Epithelial cell of esophagus (primary cell): ENCODE measurements at regions not wholly inside any gene's neighbourhood (a gene's known extent, or its start where the extent isn't known, plus 50 kb on each side); places are given as distances from the start of the nearest gene placed in this dataset.
A peak's percentile ranks its signal among the peaks of the same experiment; 100 is the strongest.

Source experiments
- DNase-seq: peaks from one replicate; pipeline ENCODE4 v3.0.0; 2010; ENCODE audit warnings: low read depth
- H3K4me3 ChIP-seq: 2 replicates; pipeline ENCODE4 v1.5.1; 2011; ENCODE audit warnings: mild to moderate bottlenecking, low read length, control low read depth
- TF ChIP-seq, protein P1 (sequence below): IDR thresholded peaks from 2 replicates; pipeline ENCODE4 v1.5.1; 2011; ENCODE audit warnings: low read depth, mild to moderate bottlenecking, low read length, control low read depth, inconsistent platforms; ENCODE audit not compliant: insufficient read depth; ENCODE audit errors: missing control alignments

- H3K4me3 ChIP-seq: no peak overlapping the region
- no peak for DNase-seq
These were observed 378.0 kb downstream of the ANXA1 start for GRCh38 chr9:73529666-73530065.

DNA sequence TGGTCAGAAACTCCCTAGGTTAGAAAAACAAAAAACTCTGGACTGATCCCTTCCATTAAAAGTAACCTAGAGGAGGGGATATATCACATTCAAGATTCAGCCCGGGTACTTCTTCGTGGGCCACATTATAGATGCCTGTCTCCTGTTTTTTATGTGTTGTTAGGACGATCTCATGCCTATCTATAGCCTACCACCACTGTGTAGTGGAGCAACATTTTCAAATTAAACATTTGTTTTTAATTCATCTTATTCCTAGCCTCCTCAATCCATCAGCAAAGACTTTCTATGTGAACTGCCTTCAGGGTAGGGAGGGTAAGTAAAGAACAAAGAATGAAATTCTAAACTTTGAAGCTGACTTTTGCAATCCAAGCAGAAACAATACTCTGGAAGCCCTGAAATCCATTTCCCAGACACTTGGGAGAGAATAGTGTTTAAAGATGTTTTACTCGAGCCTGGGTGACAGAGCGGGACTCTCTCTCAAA is 379.4 kb downstream of the ANXA1 start:
- DNase-seq: no peak
- TF ChIP-seq, protein P1, sequence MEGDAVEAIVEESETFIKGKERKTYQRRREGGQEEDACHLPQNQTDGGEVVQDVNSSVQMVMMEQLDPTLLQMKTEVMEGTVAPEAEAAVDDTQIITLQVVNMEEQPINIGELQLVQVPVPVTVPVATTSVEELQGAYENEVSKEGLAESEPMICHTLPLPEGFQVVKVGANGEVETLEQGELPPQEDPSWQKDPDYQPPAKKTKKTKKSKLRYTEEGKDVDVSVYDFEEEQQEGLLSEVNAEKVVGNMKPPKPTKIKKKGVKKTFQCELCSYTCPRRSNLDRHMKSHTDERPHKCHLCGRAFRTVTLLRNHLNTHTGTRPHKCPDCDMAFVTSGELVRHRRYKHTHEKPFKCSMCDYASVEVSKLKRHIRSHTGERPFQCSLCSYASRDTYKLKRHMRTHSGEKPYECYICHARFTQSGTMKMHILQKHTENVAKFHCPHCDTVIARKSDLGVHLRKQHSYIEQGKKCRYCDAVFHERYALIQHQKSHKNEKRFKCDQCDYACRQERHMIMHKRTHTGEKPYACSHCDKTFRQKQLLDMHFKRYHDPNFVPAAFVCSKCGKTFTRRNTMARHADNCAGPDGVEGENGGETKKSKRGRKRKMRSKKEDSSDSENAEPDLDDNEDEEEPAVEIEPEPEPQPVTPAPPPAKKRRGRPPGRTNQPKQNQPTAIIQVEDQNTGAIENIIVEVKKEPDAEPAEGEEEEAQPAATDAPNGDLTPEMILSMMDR: no peak
- no peak overlapping the region for H3K4me3 ChIP-seq

More at GRCh38 chr9:73529666-73530065, 378.0 kb downstream of the ANXA1 start:
- TF ChIP-seq, protein P1: no peak

DNA sequence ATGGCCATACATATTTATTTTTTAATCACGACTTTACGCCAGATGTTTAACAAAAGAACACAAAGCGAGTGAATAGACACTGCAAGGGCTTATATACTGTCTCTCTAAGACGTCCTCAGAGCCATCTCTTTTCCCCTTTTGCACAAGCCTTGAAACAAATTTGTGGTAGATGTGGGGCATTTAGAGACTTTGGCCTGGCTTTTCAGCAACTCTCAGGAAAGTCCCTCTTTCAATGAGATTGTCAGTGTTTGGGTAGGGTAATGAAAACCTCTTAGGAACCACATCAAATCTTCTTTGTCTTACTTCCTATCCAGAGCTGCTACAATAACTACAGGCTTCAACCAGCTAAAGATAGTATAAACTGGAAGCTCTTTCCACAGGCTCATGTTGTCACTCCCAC is 380.0 kb downstream of the ANXA1 start:
- H3K4me3 ChIP-seq: no peak overlapping the region
- no peak for DNase-seq
- TF ChIP-seq, protein P1: no peak

DNA sequence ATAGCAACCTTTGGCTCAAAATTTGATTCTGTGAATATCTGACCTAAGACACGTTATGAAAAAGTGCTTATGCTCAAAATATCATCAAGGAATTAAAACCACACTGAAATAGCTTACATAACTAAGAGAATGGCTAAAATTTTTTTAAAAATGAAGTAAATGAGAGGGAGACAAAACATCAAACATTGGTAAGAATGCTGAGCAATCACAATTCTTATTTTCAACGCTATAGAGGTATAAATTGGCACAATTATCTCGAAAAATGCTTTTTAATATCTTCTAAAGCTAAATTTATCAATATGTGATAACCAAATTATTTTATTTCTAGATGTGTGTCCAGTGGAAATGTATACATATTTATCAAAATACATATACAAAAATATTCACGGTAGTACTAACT is 381.3 kb downstream of the ANXA1 start:
- TF ChIP-seq, protein P1: no peak
- no peak overlapping the region for H3K4me3 ChIP-seq
- no peak for DNase-seq

DNA sequence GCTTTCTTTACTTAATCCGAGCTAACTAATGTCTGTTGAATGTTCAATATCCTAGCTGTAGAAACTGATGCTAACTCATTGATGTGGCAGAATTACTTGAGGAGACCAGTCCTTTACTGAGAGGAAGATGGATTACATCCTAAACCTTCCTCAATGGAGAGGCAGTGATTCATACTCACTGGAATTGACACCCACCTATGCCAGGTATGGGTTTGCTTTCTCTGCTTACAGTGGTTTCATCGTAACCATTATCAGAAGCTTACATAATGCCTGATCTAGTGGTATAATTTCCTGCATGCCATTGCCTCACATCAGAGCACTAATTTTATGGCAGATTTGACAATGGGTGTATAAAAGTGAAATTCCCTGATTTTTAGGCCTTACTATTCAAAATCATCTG is 384.7 kb downstream of the ANXA1 start:
- DNase-seq: peak; percentile 57

DNA sequence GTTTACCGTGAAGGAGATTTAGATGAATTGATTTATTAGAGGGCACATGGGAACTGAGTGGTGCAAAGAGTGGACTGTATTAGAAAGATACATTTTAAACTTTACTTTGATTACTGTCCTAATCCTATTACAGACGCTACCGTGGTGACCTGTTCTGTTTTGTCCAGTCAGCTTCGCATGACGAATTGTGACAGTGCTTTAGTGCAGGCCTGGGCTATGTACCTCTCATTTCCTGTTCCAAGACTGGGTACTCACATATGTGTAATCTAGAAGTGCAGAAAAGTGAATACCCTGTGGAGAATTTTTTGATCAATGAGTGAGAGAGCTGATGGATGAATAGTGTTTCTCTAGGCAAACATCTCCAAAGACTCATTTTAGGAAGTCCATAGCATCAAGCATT is 385.9 kb downstream of the ANXA1 start:
- no peak overlapping the region for H3K4me3 ChIP-seq
- peak; percentile 54 for DNase-seq
- TF ChIP-seq, protein P1: no peak

More for the DNA sequence above, 384.7 kb downstream of the ANXA1 start:
- no peak overlapping the region for H3K4me3 ChIP-seq
- TF ChIP-seq, protein P1: no peak

- TF ChIP-seq, protein P1: no peak
- DNase-seq: no peak
- H3K4me3 ChIP-seq: no peak overlapping the region
These were observed 388.3 kb downstream of the ANXA1 start for GRCh38 chr9:73539881-73540390.
